Erythroblast (primary cell): ENCODE measurements at regions not wholly inside any gene's neighbourhood (a gene's known extent, or its start where the extent isn't known, plus 50 kb on each side); places are given as distances from the start of the nearest gene placed in this dataset.
A peak's percentile ranks its signal among the peaks of the same experiment; 100 is the strongest.
"Not testable (repeated sequence)": the region's sequence is repeated elsewhere in the genome, so short reads cannot be mapped to it uniquely, and the experiment has no call there.

ENCODE experiments used
- DNase-seq, 2 experiments: peaks; one replicate each; lab custom pipeline; 2025; lab: John Stamatoyannopoulos, UW
- GATA1 ChIP-seq: IDR thresholded peaks from 2 replicates; pipeline ENCODE4 v1.6.1; 2011; ENCODE audit warnings: low read depth, mild to moderate bottlenecking, control low read depth, low read length, moderate library complexity
- POLR2A ChIP-seq: IDR thresholded peaks from 2 replicates; pipeline ENCODE4 v1.6.1; 2011; ENCODE audit warnings: mild to moderate bottlenecking, low read length

DNA sequence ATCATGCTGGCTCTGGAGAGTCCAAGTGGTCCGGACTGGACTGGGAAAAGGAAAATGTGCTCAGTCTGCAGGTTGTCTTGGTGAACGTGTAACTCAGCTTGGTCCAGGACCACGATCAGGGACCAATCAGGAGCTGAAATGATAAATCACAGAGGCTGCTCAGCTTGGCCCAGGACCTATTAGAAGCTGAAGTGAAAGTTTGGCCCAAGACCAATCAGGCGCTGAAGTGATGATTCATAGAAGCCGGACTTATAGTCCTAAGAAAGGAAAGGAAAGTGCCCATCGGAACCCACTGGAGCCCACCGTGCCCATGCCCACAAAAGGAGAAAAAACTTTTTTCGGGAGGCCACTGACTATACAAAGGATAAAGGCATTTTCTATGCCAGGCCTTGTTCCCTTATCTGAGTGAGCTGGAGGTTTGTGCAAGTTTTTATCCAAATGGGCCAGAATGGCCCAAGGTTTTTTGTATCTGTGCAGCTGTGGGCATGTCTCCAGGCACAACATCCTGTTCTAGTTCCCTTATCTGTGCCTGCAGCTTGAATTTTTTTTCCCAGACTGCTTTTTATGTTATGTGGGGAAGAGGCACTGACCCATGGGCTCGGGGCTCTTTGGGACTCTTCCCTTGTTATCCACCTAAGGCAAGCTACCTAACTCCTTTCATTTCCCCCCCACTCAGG lies 194.4 kb downstream of the FAM133A start:
- peak in 1 of 2 experiments; percentile 33 for DNase-seq
- TF ChIP-seq POLR2A (no peak), GATA1 (no peak)

GRCh38 chrX:93874554-93874953 lies 200.5 kb downstream of the FAM133A start:
- peak; percentile 10 to 38 for DNase-seq

DNA sequence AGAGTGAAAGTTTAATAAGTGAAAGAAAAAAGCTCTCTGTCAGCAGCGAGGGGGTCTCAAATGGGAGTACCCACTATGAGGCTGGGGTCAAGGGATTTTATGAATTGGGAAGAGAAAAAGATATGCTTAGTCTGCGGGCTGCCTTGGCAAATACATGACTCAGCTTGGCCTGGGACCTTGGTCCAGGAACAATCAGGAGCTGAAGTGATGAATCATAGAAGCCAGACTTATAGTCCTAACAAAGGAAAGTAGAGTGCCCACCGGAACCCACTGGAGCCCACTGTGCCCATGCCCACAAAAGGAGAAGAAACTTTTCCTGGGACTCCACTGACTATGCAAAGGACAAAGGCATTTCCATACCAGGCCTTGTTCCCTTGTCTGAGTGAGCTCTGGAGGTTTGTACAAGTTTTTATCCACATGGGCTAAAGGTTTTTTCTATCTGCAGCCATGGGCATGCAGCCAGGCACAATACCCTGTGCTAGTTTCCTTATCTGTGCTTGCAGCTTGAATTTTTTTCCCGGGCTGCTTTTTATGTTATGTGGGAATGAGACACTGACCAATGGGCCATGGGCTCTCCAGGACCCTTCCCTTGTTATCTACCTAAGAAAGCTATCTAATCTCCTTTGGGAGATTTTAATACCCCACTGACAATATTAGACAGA lies 201.7 kb downstream of the FAM133A start:
- TF ChIP-seq GATA1 (no peak), POLR2A (no peak)
- DNase-seq = peak in 1 of 2 experiments; percentile 0

More at GRCh38 chrX:93874554-93874953, 200.5 kb downstream of the FAM133A start:
- TF ChIP-seq POLR2A (no peak), GATA1 (no peak)

GRCh38 chrX:93921041-93921440 lies 247.0 kb downstream of the FAM133A start:
- DNase-seq = not testable (repeated sequence)

- TF ChIP-seq POLR2A = no peak
- TF ChIP-seq GATA1 = no peak
- DNase-seq = no peak
Observed at GRCh38 chrX:93932471-93933220, 258.6 kb downstream of the FAM133A start.

- no peak for TF ChIP-seq POLR2A
- no peak for TF ChIP-seq GATA1
- DNase-seq = no peak
Observed at GRCh38 chrX:93977641-93978040, 303.6 kb downstream of the FAM133A start.

- no peak for DNase-seq
- TF ChIP-seq GATA1 (no peak), POLR2A (no peak)
Observed at GRCh38 chrX:93985344-93986307, 311.6 kb downstream of the FAM133A start.
